Stimulated activated effector memory CD8-positive, alpha-beta T cell treated with anti-CD3 and anti-CD28 coated beads, Interleukin-12 subunit alpha, Interleukin-12 subunit beta, amount 100 ng/mL, for 72 hours (primary cell): ENCODE measurements at regions not wholly inside any gene's neighbourhood (a gene's known extent, or its start where the extent isn't known, plus 50 kb on each side); places are given as distances from the start of the nearest gene placed in this dataset.
"Not testable (repeated sequence)": the region's sequence is repeated elsewhere in the genome, so short reads cannot be mapped to it uniquely, and the experiment has no call there.

Experiments
- ATAC-seq: fragments of 150-1000 bp; cut with Tn5 transposase; 2 replicates; pipeline ENCODE4 v1.10.0; 2021
- DNase-seq, 2 donors: peaks; one replicate each; pipeline ENCODE4 v3.0.0; 2021 to 2022; ENCODE audit warnings: low spot score in 2 of 2
- H3K27ac Mint-ChIP-seq: one replicate; pipeline ENCODE4 v1.8.0; 2022; ENCODE audit warnings: mild to moderate bottlenecking, mixed read lengths
- H3K36me3 Mint-ChIP-seq: one replicate; pipeline ENCODE4 v1.8.0; 2022; ENCODE audit warnings: mild to moderate bottlenecking, mixed read lengths
- H3K4me1 Mint-ChIP-seq: one replicate; pipeline ENCODE4 v1.8.0; 2022; ENCODE audit warnings: mixed read lengths
- H3K4me3 Mint-ChIP-seq: one replicate; pipeline ENCODE4 v1.8.0; 2022; ENCODE audit warnings: mild to moderate bottlenecking, mixed read lengths
- H3K9me3 Mint-ChIP-seq: one replicate; pipeline ENCODE4 v1.8.0; 2022; ENCODE audit warnings: mixed read lengths

DNA sequence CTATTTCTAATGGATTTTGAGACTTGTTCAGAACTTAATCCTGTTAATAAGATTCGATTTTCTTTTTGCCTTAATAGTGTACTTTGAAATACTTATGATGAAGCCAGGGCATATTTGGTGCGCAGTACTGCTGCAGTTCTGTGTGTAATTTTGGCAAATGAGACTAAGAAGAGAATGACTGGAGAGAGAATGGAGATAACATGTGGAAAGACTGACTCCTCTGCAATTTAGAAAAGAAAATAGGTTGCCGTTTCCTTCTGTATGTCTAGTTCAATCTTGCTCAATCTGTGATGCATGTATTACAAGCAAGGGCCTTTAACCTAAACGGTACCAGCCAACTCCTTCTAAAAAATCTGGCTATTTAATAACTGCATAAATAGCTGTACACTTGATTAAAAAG, 285.1 kb upstream of the CDH11 start:
- Mint-ChIP-seq H3K4me3 (no peak overlapping the region), H3K4me1 (no peaks in the 10 kb centered on the region), H3K27ac (no peak overlapping the region), H3K36me3 (no peaks in the 10 kb centered on the region), H3K9me3 (peaks cover 16% of the 10 kb centered on the region)
- ATAC-seq, result no peak
- DNase-seq, result no peak

DNA sequence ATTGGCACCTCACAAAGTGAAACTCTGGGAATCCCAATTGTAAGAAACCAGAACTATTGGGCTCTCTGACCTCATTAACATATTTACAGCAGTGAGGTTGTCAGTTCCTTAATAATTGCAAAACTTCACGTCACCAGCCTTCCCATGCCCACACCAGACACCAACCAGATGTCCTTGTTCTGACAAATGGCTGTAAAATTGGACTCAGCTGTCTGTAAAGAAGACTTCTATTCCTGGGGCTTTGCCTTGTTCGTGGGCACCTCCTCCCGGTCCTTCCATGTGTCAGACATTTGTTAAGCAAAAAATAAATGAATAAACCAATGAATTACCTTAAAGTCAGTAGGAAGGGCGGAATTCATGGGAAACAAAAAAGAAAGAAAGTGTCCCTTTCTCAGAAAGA, 284.3 kb upstream of the CDH11 start:
- Mint-ChIP-seq H3K36me3 (no peaks in the 10 kb centered on the region), H3K4me1 (no peaks in the 10 kb centered on the region), H3K9me3 (peaks cover 13% of the 10 kb centered on the region), H3K4me3 (no peak overlapping the region), H3K27ac (no peak overlapping the region)
- DNase-seq (no peak), ATAC-seq (no peak)

DNA sequence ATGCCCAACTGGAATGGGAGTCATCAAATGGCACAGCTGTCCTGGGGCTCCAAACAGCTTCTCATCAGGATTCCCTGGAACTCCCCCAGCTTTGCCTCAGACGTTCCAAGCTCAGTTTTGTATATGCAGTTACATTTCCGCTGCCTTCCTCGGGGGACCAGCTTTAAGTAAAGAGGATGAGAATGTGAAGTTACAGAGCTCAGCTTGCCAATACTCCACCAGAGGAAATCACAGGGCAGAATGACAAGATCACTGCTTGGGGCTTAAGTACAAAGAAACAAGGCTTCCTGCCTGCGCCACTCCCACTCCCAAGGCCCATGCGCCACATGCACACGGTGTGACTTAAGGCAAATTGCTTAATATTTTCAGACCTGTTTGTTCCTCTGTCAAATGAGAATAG, 272.4 kb upstream of the CDH11 start:
- DNase-seq (no peak), ATAC-seq (no peak)
- Mint-ChIP-seq H3K27ac (no peak overlapping the region), H3K36me3 (no peaks in the 10 kb centered on the region), H3K4me1 (no peaks in the 10 kb centered on the region), H3K9me3 (peaks cover 13% of the 10 kb centered on the region), H3K4me3 (no peak overlapping the region)

DNA sequence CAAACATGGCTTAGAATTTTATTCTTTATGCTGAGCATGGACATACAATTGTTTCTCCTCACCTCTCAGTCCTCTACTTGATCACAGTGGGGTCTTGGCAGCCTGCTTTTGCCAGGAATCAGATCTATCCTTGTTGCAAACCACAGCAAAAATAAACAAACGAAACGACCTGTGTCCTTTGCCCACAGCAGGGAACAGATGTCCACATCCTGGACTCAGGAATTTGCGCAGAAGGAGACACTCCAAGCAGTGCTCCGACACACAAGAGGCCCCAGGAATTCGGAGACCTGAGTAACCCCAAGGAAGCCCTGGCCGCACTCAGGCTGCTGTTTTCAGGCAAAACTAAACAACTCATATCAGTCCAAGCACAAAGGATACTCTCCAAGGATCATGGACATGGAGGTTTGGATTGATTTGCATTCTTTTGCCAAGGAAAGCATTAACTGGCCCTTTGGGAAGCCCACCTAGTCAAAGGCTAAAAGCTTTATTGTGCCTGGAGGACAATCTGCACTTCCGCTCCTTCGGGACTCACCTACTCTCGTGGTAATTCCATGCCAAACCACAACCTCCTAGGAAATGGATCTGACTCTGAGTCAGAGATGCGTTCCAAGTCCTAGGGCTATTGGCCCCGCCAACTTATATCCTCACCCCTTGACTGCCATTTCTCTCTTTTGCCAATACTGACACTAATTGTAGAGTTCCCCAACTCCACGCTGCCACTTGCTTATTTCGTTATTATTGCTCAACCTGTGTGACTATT, 271.1 kb upstream of the CDH11 start:
- ATAC-seq, result no peak
- no peak overlapping the region for H3K27ac Mint-ChIP-seq
- H3K9me3 Mint-ChIP-seq, result peaks cover 15% of the 10 kb centered on the region

DNA sequence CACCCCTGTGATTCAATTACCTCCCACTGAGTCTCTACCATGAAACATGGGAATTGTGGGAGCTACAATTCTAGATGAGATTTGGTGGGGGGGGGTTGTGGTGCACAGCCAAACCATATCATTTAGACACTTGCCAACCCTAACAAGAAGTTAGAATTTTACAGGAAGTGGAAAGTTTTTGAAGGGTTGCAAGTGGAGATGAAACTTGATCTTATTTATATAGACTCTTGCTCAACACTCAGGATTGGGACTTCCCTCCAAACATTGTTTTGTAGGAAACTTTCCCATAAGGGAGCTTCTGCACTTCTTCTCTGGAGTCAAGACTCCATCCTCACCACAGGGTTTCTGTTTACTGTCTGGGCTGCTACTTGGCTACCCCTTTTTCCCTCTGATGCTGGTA, 266.7 kb upstream of the CDH11 start:
- DNase-seq (no peak), ATAC-seq (no peak)
- Mint-ChIP-seq H3K4me3 (no peak overlapping the region), H3K36me3 (no peaks in the 10 kb centered on the region), H3K4me1 (no peaks in the 10 kb centered on the region), H3K9me3 (peaks cover 22% of the 10 kb centered on the region), H3K27ac (no peak overlapping the region)

More for the DNA sequence above, 271.1 kb upstream of the CDH11 start:
- Mint-ChIP-seq H3K4me3 (no peak overlapping the region), H3K36me3 (no peaks in the 10 kb centered on the region), H3K4me1 (no peaks in the 10 kb centered on the region)
- DNase-seq, result no peak

DNA sequence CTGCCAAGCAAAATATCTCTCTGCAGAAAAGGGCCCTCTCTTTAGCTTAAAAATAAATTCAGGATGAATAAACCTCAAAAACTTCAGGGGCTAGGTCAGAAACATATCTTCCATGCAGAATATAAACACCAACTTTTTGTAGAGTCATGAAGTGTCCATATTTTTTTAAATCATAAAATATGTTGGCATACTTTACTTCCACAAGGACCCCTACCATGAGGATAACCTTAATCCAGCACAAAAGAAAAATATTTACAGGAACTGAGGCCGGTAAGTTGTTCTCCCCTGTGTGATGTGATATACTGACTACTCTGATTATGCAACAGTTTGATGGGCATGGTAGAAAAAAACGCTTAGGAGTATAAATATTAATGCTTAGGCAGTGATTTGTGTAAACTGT, 264.8 kb upstream of the CDH11 start:
- ATAC-seq (no peak), DNase-seq (no peak)
- peaks cover 24% of the 10 kb centered on the region for H3K9me3 Mint-ChIP-seq
- H3K4me3 Mint-ChIP-seq, result no peak overlapping the region
- H3K4me1 Mint-ChIP-seq, result no peaks in the 10 kb centered on the region
- H3K36me3 Mint-ChIP-seq, result no peaks in the 10 kb centered on the region
- no peak overlapping the region for H3K27ac Mint-ChIP-seq

DNA sequence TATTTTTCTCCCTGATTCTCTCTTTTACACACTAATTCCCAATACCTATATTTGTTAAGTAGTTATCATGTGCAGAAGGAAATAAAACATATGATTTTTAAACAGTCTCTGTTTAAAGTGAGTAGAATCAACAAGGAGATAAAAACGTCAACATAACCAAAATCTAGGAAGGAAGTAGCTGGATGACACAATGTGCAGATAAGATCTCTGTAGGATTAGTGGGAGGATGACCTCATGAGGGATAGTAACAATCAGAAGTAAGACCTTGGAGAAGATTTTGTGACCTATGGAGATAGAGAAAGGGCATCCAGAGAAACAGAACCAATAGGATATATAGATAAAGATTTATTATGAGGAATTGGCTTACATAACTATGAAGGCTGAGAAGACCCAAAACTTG, 262.6 kb upstream of the CDH11 start:
- Mint-ChIP-seq H3K4me1 (no peaks in the 10 kb centered on the region), H3K9me3 (peaks cover 25% of the 10 kb centered on the region), H3K36me3 (no peaks in the 10 kb centered on the region), H3K4me3 (no peak overlapping the region), H3K27ac (no peak overlapping the region)
- DNase-seq (no peak), ATAC-seq (no peak)

DNA sequence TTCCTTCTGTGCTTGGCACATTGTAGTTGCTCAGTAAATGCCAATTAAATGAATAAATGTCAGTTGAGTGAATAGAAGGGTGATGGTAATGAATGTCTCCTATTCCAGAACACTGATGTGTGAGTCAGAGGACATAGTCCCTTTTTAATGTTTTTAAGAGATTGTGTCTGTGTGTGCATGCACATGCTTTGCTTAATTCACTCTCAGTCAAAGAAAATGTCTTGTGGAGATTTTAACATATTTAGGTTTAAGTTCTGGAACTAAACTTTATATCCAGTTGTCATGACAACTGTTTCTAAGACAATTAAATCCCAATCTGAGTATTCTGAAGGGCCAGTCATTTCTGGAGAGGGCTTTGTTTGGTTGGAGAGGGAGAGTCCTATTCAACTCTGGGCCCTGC, 255.3 kb upstream of the CDH11 start:
- peaks cover 17% of the 10 kb centered on the region for H3K9me3 Mint-ChIP-seq
- no peaks in the 10 kb centered on the region for H3K4me1 Mint-ChIP-seq

DNA sequence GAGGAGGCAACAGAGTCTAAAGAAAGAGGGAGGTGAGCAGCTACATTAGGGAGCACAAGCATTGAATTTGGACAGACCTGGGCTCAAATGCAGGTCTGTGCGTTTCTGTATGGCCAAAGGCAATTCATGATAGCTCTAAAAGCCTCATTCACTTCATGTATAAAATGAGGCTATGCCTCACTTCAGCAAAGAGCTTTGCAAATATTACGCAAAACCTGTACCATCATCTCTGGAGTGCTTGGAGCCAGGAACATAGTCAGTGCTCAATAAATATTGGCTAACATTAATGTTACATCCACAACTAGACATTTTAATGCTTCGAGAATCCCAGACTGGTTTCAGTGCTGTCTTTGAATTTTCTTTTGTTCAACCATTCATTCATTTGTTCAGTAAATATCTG, 254.7 kb upstream of the CDH11 start:
- no peak overlapping the region for H3K4me3 Mint-ChIP-seq
- no peaks in the 10 kb centered on the region for H3K4me1 Mint-ChIP-seq
- no peak overlapping the region for H3K27ac Mint-ChIP-seq
- ATAC-seq, result no peak
- peaks cover 15% of the 10 kb centered on the region for H3K9me3 Mint-ChIP-seq
- no peaks in the 10 kb centered on the region for H3K36me3 Mint-ChIP-seq
- no peak for DNase-seq

More for the DNA sequence above, 255.3 kb upstream of the CDH11 start:
- ATAC-seq, result no peak
- no peak overlapping the region for H3K4me3 Mint-ChIP-seq
- H3K27ac Mint-ChIP-seq, result no peak overlapping the region
- H3K36me3 Mint-ChIP-seq, result no peaks in the 10 kb centered on the region
- no peak for DNase-seq

DNA sequence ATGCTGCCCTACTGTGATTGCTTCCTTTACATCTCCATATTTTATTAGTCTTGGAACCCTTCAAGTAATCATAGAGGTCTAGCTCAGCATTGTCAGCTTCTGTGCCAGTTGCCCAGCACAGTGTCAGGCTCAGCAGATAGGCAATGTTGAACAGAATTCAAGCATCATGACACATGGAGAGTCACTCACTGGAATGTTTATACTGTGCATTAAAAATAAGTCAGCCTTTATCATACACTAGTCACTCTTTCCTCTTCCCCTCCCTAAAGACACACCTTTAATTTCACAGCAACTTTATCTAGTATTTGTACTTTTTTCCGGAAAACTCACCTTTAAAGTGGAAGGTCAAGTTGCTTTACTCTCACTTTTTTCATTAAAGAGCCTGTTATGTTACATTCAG, 253.8 kb upstream of the CDH11 start:
- no peak for DNase-seq
- no peaks in the 10 kb centered on the region for H3K36me3 Mint-ChIP-seq
- ATAC-seq, result no peak
- no peaks in the 10 kb centered on the region for H3K4me1 Mint-ChIP-seq
- peaks cover 14% of the 10 kb centered on the region for H3K9me3 Mint-ChIP-seq
- no peak overlapping the region for H3K4me3 Mint-ChIP-seq
- H3K27ac Mint-ChIP-seq, result no peak overlapping the region

DNA sequence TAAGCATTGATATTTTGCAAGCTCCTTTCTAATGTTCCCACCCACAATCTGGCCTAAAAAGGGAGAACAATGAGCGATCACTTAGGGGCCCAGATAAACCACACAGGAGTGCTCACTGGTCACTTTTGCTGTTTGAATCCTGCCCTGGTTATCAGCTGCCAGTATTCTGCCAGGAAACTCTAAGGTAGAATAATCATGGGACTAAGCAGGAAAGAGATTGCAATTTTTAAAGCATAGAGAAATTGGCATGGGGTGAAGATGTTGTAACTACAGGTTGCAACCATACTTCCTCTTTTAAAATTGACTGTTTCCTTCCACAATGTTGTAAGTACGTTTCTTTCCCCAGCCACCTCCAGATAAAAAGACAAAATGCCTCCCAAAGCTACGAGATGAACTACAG, 251.2 kb upstream of the CDH11 start:
- no peaks in the 10 kb centered on the region for H3K4me1 Mint-ChIP-seq
- H3K27ac Mint-ChIP-seq, result no peak overlapping the region
- H3K9me3 Mint-ChIP-seq, result peaks cover 18% of the 10 kb centered on the region
- no peak for ATAC-seq
- H3K36me3 Mint-ChIP-seq, result no peaks in the 10 kb centered on the region
- DNase-seq, result no peak
- H3K4me3 Mint-ChIP-seq, result no peak overlapping the region

DNA sequence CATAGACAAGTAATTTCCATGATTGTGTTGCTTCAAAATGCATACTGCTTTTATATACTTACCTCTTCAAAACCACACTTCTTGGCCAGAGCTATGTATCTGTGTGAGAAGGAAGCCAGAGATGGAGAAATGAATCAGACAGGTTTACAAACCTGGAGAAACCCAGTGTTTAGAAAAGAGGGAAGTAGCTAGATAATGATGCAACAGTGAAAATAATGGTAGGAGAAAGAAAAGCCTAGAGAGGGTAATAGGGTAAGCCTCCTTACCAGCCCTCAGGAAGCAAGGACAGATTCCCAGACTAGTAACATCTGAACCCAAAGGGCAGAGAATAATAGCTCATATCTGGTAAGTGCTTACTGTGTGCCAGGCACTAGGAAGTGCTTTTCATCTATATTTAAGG, 250.3 kb upstream of the CDH11 start:
- ATAC-seq, result no peak
- Mint-ChIP-seq H3K4me1 (no peaks in the 10 kb centered on the region), H3K27ac (no peak overlapping the region), H3K9me3 (peaks cover 18% of the 10 kb centered on the region), H3K4me3 (no peak overlapping the region), H3K36me3 (no peaks in the 10 kb centered on the region)
- no peak for DNase-seq

DNA sequence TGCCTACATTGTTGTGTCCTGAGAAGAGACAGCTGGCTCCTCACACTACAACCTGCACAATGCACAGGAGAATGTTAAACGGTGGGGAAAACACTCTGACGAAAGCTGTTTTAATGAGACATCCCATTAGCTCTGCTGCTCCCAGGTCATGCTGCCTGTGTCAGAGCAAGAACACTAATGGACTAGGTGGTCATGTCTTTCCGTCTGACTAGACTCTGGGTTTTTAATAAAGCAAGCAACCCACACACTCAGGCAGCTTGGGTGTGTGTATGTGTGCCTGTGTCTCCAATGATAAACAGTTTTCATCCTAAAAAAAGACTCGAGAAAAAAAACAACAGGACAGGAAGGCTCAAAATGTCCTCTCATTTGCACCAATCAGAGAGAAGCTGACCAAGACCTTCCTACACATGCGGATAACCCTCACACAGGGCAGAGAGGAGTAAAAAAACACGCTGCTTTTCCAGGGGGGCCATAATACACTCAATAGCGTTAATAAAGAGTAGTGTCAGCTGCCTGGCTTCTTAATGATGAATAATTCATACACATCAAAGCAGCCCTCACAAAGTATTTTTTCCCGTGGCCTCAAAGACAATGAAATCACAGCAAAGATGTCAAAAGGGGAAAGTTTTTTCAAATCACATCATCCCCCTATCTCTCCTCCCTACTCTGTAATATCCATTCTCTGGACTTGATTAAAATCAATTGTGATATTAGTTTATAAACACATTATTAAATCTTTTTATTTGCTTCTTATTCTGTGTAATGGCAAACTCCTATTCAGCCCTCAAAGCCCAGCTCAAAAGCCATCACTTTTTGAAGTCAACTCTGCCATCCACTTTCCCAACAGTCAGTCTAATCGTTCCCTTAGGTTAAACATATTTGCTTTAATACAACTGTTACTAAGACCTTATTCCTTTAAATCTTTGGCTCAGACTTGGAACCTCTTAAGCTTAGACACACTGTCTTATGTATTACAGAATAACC, 244.2 kb upstream of the CDH11 start:
- no peak overlapping the region for H3K4me3 Mint-ChIP-seq
- H3K36me3 Mint-ChIP-seq, result no peaks in the 10 kb centered on the region
- no peak for ATAC-seq
- peaks cover 11% of the 10 kb centered on the region for H3K9me3 Mint-ChIP-seq
- no peaks in the 10 kb centered on the region for H3K4me1 Mint-ChIP-seq
- DNase-seq, result no peak
- no peak overlapping the region for H3K27ac Mint-ChIP-seq

DNA sequence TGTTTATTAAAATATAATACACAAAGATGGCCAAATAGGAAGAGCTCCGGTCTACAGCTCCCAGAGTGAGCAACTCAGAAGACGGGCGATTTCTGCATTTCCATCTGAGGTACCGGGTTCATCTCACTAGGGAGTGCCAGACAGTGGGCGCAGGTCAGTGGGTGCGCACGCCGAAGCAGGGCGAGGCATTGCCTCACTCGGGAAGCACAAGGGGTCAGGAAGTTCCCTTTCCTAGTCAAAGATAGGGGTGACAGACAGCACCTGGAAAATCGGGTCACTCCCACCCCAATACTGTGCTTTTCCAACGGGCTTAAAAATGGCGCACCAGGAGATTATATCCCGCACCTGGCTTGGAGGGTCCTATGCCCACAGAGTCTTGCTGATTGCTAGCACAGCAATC, 234.9 kb upstream of the CDH11 start:
- H3K4me1 Mint-ChIP-seq, H3K36me3 Mint-ChIP-seq, H3K4me3 Mint-ChIP-seq, ATAC-seq, H3K27ac Mint-ChIP-seq, DNase-seq: not testable (repeated sequence)
- peaks cover 10% of the 10 kb centered on the region for H3K9me3 Mint-ChIP-seq

DNA sequence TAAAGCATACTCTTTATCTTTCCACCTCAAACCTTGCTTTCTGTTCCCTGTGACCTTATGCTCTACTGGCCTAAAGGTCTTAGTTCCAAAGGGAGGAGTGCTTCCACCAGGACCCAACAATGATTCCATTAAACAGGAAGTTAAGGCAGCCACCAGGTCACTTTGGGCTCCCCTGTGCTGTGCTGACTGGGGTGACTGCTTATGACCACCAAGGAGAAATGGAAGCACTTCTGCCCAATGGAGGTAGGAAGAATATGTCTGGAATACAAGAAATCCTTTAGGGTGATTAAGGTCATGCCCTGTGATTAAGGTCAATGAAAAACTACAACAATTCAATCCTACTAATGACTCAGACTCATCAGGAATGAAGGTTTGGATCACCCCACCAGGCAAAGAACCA, 233.8 kb upstream of the CDH11 start:
- Mint-ChIP-seq H3K4me3 (no peak overlapping the region), H3K36me3 (no peaks in the 10 kb centered on the region), H3K27ac (no peak overlapping the region), H3K4me1 (no peaks in the 10 kb centered on the region), H3K9me3 (peaks cover 10% of the 10 kb centered on the region)
- DNase-seq (no peak), ATAC-seq (no peak)

DNA sequence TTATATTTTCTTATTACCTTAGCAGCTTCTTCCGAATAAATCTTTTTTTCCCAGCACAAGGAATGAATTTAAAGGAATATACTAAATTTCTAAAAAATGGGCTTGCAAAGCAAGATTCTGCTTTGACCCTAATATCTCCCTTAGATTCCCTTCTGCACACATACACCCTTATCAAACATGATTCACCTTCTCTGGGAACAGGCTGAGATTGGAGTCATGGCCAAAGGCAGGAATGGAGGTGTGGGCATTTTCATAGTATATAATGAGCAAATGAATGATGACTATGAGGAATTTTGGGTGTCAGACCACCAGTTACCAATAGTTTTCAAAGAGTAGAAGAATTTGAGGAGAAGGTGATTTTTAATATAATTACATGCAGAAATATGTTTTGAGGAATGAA, 231.3 kb upstream of the CDH11 start:
- ATAC-seq (no peak), DNase-seq (no peak)
- peaks cover 18% of the 10 kb centered on the region for H3K9me3 Mint-ChIP-seq
- H3K36me3 Mint-ChIP-seq, result no peaks in the 10 kb centered on the region
- H3K27ac Mint-ChIP-seq, result no peak overlapping the region
- H3K4me3 Mint-ChIP-seq, result no peak overlapping the region
- no peaks in the 10 kb centered on the region for H3K4me1 Mint-ChIP-seq
